Activated CD4-positive, alpha-beta T cell treated with anti-CD3 and anti-CD28 coated beads, Interleukin-2, amount 10 ng/mL, durations not matched to agents 7 days and 5 days (primary cell): ENCODE measurements at regions not wholly inside any gene's neighbourhood (a gene's known extent, or its start where the extent isn't known, plus 50 kb on each side); places are given as distances from the start of the nearest gene placed in this dataset.

Source experiments
- CTCF ChIA-PET: fragments of 350-600 bp; sonication (Branson Sonifier 250); formaldehyde crosslinking; loops from one replicate; lab custom pipeline; 2021; ENCODE audit warnings: antibody characterized with exemption; lab: Charles Lee
- POLR2A ChIA-PET: fragments of 350-600 bp; sonication (Branson Sonifier 250); formaldehyde crosslinking; loops from one replicate; lab custom pipeline; 2021; ENCODE audit warnings: antibody characterized with exemption; lab: Charles Lee
- DNase-seq: peaks from one replicate; pipeline ENCODE4 v3.0.0-alpha.2; 2020
- H3K27ac Mint-ChIP-seq: one replicate; pipeline ENCODE4 v1.8.0; 2021; ENCODE audit warnings: mild to moderate bottlenecking, moderate library complexity, mixed read lengths
- H3K27me3 Mint-ChIP-seq: one replicate; pipeline ENCODE4 v1.8.0; 2021; ENCODE audit warnings: mixed read lengths
- H3K36me3 Mint-ChIP-seq: one replicate; pipeline ENCODE4 v1.8.0; 2021; ENCODE audit warnings: low read depth, mixed read lengths
- H3K4me1 Mint-ChIP-seq: one replicate; pipeline ENCODE4 v1.8.0; 2021; ENCODE audit warnings: mixed read lengths
- H3K4me3 Mint-ChIP-seq: one replicate; pipeline ENCODE4 v1.8.0; 2021; ENCODE audit warnings: mild to moderate bottlenecking, moderate library complexity, mixed read lengths
- H3K9me3 Mint-ChIP-seq: one replicate; pipeline ENCODE4 v1.8.0; 2021; ENCODE audit warnings: mixed read lengths

GRCh38 chr10:8990280-8990987, 935.9 kb downstream of the GATA3 start:
- POLR2A ChIA-PET: interaction anchor here (0.6 kb wide), 1 partner anchor 9 kb away, joined by 3 read pairs; no protein-coding TSS in a partner anchor
- Mint-ChIP-seq H3K27ac (no peak overlapping the region), H3K36me3 (no peaks in the 10 kb centered on the region), H3K27me3 (no peaks in the 10 kb centered on the region), H3K4me3 (no peak overlapping the region), H3K4me1 (peaks cover 9% of the 10 kb centered on the region), H3K9me3 (peaks cover 2% of the 10 kb centered on the region)
- DNase-seq: no peak
- CTCF ChIA-PET: no interaction called here

- Mint-ChIP-seq H3K9me3 (peaks cover 2% of the 10 kb centered on the region), H3K27ac (no peak overlapping the region), H3K36me3 (no peaks in the 10 kb centered on the region), H3K4me1 (peaks cover 9% of the 10 kb centered on the region), H3K4me3 (no peak overlapping the region), H3K27me3 (no peaks in the 10 kb centered on the region)
- no peak for DNase-seq
- POLR2A ChIA-PET: no interaction called here
- CTCF ChIA-PET: no interaction called here
These were observed 937.5 kb downstream of the GATA3 start for GRCh38 chr10:8992009-8992408.

GRCh38 chr10:8993864-8994263, 939.4 kb downstream of the GATA3 start:
- no peak overlapping the region for H3K27ac Mint-ChIP-seq
- H3K36me3 Mint-ChIP-seq: no peaks in the 10 kb centered on the region
- H3K4me3 Mint-ChIP-seq: no peak overlapping the region
- ChIA-PET POLR2A (no interaction called here), CTCF (no interaction called here)
- no peaks in the 10 kb centered on the region for H3K27me3 Mint-ChIP-seq
- H3K4me1 Mint-ChIP-seq: peaks cover 9% of the 10 kb centered on the region
- no peak for DNase-seq
- peaks cover 2% of the 10 kb centered on the region for H3K9me3 Mint-ChIP-seq

GRCh38 chr10:8998751-8999150, 944.3 kb downstream of the GATA3 start:
- Mint-ChIP-seq H3K9me3 (peaks cover 2% of the 10 kb centered on the region), H3K27me3 (no peaks in the 10 kb centered on the region), H3K36me3 (no peaks in the 10 kb centered on the region), H3K4me3 (no peak overlapping the region), H3K27ac (no peak overlapping the region), H3K4me1 (no peaks in the 10 kb centered on the region)
- ChIA-PET CTCF (no interaction called here), POLR2A (no interaction called here)
- no peak for DNase-seq

GRCh38 chr10:9003122-9003521, 948.6 kb downstream of the GATA3 start:
- H3K36me3 Mint-ChIP-seq: no peaks in the 10 kb centered on the region
- H3K27ac Mint-ChIP-seq: no peak overlapping the region
- CTCF ChIA-PET: interaction anchor here (0.6 kb wide), 1 partner anchor 38 kb away, joined by 3 read pairs; no protein-coding TSS in a partner anchor

GRCh38 chr10:9004736-9005135, 950.2 kb downstream of the GATA3 start:
- ChIA-PET POLR2A (no interaction called here), CTCF (no interaction called here)
- H3K27me3 Mint-ChIP-seq: no peaks in the 10 kb centered on the region
- no peak overlapping the region for H3K27ac Mint-ChIP-seq
- H3K36me3 Mint-ChIP-seq: no peaks in the 10 kb centered on the region
- DNase-seq: no peak
- H3K4me3 Mint-ChIP-seq: no peak overlapping the region
- peaks cover 28% of the 10 kb centered on the region for H3K4me1 Mint-ChIP-seq
- H3K9me3 Mint-ChIP-seq: no peaks in the 10 kb centered on the region

More at GRCh38 chr10:9003122-9003521, 948.6 kb downstream of the GATA3 start:
- no peak for DNase-seq
- Mint-ChIP-seq H3K27me3 (no peaks in the 10 kb centered on the region), H3K9me3 (no peaks in the 10 kb centered on the region), H3K4me3 (no peak overlapping the region), H3K4me1 (peaks cover 14% of the 10 kb centered on the region)
- POLR2A ChIA-PET: no interaction called here

GRCh38 chr10:9009505-9009904, 955.0 kb downstream of the GATA3 start:
- POLR2A ChIA-PET: no interaction called here
- H3K4me1 Mint-ChIP-seq: peaks cover 36% of the 10 kb centered on the region
- no peaks in the 10 kb centered on the region for H3K36me3 Mint-ChIP-seq

GRCh38 chr10:9010093-9010492, 955.6 kb downstream of the GATA3 start:
- H3K27ac Mint-ChIP-seq: peak overlapping the region; percentile 50
- H3K4me3 Mint-ChIP-seq: peak overlapping the region; percentile 28
- CTCF ChIA-PET: interaction anchor here (0.6 to 1.2 kb wide), 2 partner anchors 11 to 1119 kb away, joined by 3 to 4 read pairs; no protein-coding TSS in a partner anchor
- no peaks in the 10 kb centered on the region for H3K36me3 Mint-ChIP-seq
- POLR2A ChIA-PET: no interaction called here
- no peaks in the 10 kb centered on the region for H3K9me3 Mint-ChIP-seq
- H3K27me3 Mint-ChIP-seq: no peaks in the 10 kb centered on the region
- peaks cover 40% of the 10 kb centered on the region for H3K4me1 Mint-ChIP-seq
- peak; percentile 54 for DNase-seq

More at GRCh38 chr10:9009505-9009904, 955.0 kb downstream of the GATA3 start:
- CTCF ChIA-PET: no interaction called here
- no peak overlapping the region for H3K4me3 Mint-ChIP-seq
- H3K27me3 Mint-ChIP-seq: no peaks in the 10 kb centered on the region
- no peak overlapping the region for H3K27ac Mint-ChIP-seq
- no peak for DNase-seq
- no peaks in the 10 kb centered on the region for H3K9me3 Mint-ChIP-seq

GRCh38 chr10:9010931-9011670, 956.6 kb downstream of the GATA3 start:
- no peak overlapping the region for H3K27ac Mint-ChIP-seq
- ChIA-PET POLR2A (no interaction called here), CTCF (interaction anchor here (1.2 kb wide), 1 partner anchor 10 kb away, joined by 4 read pairs; no protein-coding TSS in a partner anchor)
- no peaks in the 10 kb centered on the region for H3K9me3 Mint-ChIP-seq
- H3K4me1 Mint-ChIP-seq: peaks cover 36% of the 10 kb centered on the region
- no peaks in the 10 kb centered on the region for H3K36me3 Mint-ChIP-seq
- DNase-seq: no peak
- H3K4me3 Mint-ChIP-seq: no peak overlapping the region
- no peaks in the 10 kb centered on the region for H3K27me3 Mint-ChIP-seq

GRCh38 chr10:9012312-9012711, 957.8 kb downstream of the GATA3 start:
- Mint-ChIP-seq H3K27me3 (no peaks in the 10 kb centered on the region), H3K36me3 (no peaks in the 10 kb centered on the region), H3K4me3 (no peak overlapping the region), H3K4me1 (peaks cover 34% of the 10 kb centered on the region), H3K9me3 (no peaks in the 10 kb centered on the region), H3K27ac (no peak overlapping the region)
- ChIA-PET POLR2A (no interaction called here), CTCF (no interaction called here)
- no peak for DNase-seq

GRCh38 chr10:9015005-9015404, 960.5 kb downstream of the GATA3 start:
- CTCF ChIA-PET: no interaction called here

GRCh38 chr10:9015447-9015846, 961.0 kb downstream of the GATA3 start:
- ChIA-PET CTCF (no interaction called here), POLR2A (no interaction called here)
- no peaks in the 10 kb centered on the region for H3K36me3 Mint-ChIP-seq
- no peaks in the 10 kb centered on the region for H3K27me3 Mint-ChIP-seq
- DNase-seq: no peak
- no peak overlapping the region for H3K27ac Mint-ChIP-seq
- H3K4me1 Mint-ChIP-seq: peaks cover 5% of the 10 kb centered on the region
- no peak overlapping the region for H3K4me3 Mint-ChIP-seq
- H3K9me3 Mint-ChIP-seq: no peaks in the 10 kb centered on the region

More at GRCh38 chr10:9015005-9015404, 960.5 kb downstream of the GATA3 start:
- Mint-ChIP-seq H3K4me3 (no peak overlapping the region), H3K4me1 (peaks cover 10% of the 10 kb centered on the region), H3K9me3 (no peaks in the 10 kb centered on the region), H3K27me3 (no peaks in the 10 kb centered on the region), H3K36me3 (no peaks in the 10 kb centered on the region), H3K27ac (no peak overlapping the region)
- POLR2A ChIA-PET: no interaction called here
- DNase-seq: no peak

GRCh38 chr10:9016930-9017329, 962.4 kb downstream of the GATA3 start:
- H3K27ac Mint-ChIP-seq: no peak overlapping the region
- no peaks in the 10 kb centered on the region for H3K36me3 Mint-ChIP-seq
- no peak for DNase-seq
- peaks cover 5% of the 10 kb centered on the region for H3K4me1 Mint-ChIP-seq
- H3K9me3 Mint-ChIP-seq: no peaks in the 10 kb centered on the region
- POLR2A ChIA-PET: no interaction called here
- no peak overlapping the region for H3K4me3 Mint-ChIP-seq
- H3K27me3 Mint-ChIP-seq: peaks cover under 1% of the 10 kb centered on the region
- CTCF ChIA-PET: no interaction called here
